Hematopoietic multipotent progenitor cell treated with erythropoietin and hydrocortisone succinate and interleukin-3 and kit ligand, for 4 days (in vitro differentiated cells): ENCODE measurements at regions not wholly inside any gene's neighbourhood (a gene's known extent, or its start where the extent isn't known, plus 50 kb on each side); places are given as distances from the start of the nearest gene placed in this dataset.
"Not testable (repeated sequence)": the region's sequence is repeated elsewhere in the genome, so short reads cannot be mapped to it uniquely, and the experiment has no call there.

Source experiments
- DNase-seq: peaks from one replicate; pipeline ENCODE4 v3.0.0-alpha.2; 2015

DNA sequence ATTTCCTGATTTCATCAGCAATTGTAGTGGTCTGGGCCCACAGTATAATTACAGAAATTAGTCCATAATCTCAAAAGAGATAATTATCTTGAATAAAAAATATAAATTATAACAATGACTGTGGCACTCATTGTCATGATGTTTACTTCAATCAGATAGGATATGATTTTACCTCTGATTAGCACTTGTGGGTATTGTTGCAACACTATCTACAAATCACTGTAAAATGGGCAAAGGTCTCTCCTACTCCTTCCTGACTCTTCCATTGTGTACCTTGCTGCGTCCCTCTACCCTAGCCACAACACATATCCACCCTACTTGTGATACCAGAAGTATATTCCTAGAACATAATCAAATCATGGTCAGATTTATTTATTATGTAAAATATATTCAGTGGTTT is 200.9 kb upstream of the TRIB2 start:
- DNase-seq, result no peak

DNA sequence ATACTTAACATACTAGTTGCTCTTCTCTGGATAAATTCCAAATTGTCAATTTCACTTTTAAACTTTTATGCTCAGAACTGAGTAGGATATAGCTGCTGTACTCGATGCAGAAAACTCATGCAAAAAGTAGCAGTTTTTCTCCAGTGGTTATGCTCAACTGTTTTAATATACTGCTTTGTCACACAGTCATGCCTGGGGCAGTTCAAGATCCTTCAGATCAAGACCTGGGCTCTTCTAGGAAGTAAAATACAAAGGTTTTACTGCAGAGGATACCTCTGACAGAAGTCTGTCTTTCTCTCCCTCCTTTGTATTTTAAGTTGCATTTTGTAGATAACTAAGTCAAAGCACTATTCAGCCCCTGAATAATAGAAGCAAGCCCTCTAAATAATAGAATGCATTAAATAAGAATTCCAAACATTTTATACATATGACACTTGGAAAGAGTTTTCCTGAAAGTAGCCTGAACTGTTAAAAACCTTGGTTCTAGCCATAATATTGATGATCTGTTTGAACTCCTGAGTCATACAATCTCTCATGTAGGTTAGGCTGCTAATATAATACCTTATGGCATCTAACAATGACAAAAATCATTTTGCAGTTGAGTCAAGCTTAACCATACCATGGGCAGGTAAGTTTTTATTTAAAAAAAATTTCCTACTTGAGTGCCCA is 183.3 kb upstream of the TRIB2 start:
- DNase-seq, result no peak

DNA sequence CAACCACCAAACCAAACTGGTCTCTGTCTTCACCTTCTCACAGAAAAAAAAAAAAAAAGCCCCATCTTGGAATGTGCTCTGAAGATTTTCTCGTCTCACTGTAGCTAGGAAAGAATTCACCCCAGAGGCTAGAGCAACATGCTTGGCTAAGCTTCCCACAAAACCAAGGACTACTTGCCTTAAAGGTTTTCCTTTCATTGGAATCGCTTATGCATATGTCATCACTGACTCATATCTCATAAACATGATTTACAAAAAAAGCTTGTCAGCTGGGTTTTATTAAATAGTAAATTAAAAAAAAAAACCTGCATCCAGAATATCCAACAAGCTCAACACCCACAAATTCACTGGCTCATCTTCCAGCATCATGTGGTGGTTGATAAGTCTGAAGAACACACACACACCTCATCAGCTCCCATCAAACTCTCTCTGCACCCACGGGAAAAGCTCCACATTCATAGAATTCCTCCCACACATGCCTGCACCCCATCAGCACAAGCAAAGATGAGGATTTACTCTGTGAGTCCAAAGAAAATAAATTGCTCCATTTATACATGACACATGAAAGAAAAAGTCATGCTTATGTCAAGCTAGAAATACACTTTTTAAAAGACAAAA is 182.0 kb upstream of the TRIB2 start:
- DNase-seq, result no peak

DNA sequence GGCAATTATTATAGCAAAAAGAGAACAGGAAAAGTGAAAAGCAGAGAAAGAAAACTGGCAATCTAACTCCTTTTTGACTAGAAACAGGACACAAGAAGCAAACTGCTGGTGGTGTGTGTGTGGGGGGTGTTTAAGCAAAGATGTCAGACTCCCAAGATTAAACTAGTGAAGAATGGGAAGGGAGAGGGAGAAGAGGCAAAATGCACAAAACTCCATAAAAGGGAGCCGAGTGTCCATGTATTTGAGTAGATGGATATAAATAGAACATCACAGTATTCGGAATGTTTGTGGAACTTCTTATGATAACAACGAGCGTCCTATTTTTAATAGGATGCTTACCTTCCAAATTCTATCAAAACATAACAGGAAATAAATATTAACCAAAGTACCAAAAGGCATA is 179.8 kb upstream of the TRIB2 start:
- DNase-seq, result no peak

DNA sequence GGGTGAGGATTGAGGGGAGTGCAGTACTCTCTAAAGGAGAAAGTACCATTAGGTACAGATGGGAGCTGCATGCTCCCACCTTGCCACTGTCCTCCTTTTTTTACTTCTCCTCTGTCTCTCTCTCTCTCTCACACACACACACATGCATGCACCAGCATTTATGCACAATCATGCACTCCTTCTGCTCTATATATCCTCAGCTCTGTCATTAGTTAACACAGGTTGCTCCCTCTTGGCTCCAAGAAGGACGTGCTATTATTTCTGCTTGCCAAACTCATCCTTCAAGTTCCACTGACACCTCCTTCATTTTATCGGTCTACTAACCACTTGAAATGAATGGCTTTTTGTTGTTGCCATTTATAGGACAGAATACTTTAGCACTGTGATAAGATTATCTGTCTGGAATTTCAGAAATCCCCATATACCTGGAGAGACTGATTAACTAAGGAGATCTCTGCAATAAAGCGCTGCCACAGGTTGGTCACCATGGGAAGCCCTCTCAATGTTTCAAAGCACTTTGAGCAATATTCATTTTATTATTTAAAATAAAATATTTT is 178.5 kb upstream of the TRIB2 start:
- DNase-seq, result no peak

DNA sequence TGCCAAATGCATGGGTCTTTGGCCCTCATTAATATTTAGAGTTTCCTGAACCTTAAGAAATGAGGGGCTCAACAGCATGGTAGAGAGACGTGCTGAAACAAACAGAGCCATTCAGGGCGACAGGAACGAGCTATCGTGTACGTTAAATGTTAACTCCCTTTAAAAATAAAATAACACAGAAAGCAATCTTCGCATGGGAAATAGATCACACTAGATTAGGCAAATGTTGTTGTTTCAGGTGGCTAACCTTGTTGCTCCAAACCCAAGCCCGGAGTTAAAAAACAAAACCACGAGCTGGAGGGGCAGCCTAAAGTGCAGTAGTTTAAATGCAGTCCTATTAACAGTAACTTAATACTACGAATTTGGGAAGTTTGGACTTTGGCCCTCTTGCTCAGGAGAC is 177.4 kb upstream of the TRIB2 start:
- DNase-seq, result no peak

DNA sequence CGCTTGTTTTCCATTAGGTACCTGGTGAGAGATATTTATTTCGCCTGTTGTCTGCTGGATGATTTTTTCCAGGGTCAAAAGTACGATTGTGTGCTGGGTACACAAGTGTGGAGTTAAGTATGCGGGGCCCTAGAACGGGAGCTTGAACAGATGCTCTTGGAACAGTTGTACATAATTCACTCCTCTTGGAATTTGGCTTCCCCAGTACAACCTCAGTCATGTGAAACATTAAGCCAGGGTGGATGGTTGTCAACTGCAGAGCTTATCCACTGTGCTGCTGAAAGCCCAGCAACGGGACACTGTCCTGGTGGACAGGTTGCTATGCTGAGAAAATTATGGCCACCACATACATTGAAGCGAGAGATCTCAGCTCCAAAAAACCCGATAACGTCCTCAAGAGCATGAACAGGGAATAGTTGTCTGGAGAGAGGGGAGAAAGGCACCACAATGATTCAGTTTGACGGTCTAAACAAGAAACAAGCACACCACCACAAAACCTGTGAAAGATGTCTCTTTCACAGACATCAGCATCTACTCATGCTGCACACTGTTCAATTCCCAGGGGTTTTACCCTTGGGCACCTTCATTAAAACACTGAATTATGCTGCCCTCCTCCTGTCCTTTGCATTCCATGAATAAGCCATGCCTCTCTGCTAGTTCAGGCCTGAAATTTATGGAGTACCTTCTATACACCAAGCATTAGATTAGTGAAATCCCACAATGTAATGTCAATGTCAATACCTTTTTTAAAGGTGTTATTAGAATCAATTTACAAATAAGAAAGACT is 176.8 kb upstream of the TRIB2 start:
- no peak for DNase-seq

DNA sequence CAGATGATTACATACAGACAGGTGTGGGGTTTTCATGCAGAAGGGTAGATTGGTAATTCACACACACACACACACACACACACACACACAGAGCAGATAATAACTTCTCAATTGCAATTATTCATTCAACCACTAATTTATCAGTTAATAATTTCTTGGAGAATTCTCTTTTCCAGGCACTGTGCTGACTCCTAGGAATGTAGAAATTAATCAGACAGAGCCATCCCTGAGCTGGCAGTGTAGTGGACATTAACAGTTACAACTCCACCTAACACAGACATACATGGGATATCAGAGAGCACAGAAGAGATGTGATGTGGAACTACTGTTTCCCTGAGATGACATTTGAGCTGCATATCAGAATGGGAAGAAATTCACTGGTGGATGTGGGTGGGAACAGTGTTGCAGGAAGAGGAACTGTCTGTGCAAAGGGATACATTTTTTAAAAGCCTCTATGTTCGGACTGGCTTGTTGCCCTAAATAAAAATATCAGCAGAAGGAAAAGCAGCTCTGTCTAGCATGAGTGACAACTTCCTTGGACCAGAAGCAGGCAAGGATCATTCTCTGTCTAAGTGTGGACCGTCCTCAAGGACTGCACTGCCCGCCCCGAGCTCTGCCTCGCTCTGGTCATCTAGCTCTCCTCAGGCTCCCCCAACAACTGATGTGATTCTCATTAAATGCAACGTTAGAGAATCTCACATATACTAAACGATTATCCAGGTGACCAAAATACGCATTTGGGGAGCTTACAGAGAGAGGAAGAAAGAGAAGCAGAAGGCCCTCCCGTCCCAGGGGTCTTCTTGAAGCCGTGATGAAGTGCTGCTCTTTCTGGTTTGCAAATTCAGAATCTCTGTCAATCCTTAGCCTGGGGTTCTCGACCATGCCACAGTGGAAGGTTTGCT is 173.4 kb upstream of the TRIB2 start:
- DNase-seq, result no peak

DNA sequence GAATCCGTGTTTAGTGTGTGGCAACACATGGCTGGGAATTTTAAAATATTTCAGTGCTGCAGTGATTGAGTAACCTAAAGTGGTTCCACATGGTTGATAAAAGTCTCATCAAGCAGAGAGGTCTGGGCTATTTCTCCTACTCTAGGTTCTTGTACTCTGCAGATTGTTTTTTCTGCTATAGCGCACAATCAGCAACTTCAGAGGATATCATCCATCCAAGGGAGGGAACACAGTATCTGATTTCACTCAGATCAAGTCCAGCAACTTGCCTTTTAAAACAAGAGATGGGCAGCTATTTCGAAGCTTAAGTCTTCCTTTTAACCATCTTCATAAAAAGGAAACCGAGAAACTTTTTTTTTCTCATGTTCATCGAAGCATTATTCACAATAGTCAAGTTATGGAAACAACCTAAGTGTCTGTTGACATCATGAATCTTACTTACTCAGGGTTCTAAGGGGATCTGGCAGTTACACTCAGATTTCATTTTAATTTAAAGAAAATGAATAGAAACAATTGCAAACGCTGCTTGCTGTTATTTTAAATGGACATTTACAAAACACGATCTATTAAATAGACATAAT is 172.7 kb upstream of the TRIB2 start:
- DNase-seq, result no peak

DNA sequence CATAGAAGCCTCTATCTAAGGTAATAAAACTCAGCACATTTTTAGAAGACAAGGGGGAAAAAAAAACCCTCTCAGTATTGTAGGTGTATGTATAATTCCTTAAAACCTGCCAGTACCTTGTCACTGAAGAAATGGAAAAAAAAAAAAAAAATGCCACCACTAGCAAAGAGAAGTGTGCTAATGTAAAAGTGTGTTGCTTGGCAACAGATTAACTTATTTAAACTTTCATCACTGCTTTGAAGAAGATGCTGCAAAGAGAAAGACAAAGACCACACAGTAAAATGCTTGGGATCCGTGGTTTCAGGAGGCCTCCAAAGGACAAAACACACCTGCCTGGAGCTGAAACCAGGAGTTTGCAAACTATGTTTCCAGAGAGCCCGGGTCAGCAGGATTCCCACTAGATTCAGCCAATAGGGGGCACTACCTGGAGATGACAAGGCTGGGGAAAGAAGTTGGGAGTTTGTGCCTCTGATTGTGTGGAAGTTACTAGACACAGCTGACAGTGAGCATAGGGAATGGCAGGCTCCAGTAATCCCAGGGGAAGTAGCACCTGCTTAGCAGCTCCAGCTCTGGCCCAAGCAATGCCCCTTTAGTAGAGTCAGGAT is 169.1 kb upstream of the TRIB2 start:
- no peak for DNase-seq

DNA sequence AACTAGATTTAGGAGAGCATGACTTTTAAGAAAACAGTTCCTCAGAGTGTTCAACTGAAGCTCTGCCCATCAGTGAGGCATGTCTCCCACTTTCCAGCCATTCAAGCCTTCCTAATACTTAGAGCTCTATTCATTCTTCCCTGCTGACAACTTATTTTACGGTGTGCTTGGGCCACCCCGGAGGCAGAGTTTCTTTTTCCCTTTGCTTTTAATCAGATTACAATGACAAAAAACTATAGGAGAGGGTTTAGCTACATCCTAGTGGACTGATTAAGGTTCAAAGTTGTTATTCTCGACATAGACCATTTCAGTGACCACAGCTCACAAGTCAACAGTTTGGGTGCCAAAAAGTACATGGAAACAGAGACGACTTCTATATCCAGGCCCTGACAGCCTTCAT is 167.8 kb upstream of the TRIB2 start:
- no peak for DNase-seq

DNA sequence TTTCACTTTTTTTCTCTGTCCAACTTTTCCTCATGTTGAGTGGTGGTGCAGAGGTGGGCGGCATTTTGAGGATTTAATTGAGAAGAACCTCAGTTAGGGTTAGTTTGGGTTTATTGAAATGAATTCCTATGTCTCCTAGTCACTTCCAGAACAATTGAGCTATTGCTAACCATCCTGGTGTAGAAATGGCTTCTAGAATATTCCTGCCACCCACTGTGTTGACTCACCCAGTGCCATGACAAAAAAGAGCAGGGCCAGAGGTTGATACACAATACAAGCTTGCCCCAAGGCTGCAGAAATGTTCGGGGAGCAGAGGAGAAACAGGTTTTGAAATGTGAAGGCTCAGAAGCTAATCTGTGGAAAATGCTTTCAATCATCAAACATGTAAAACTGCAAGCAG is 167.1 kb upstream of the TRIB2 start:
- DNase-seq, result no peak

DNA sequence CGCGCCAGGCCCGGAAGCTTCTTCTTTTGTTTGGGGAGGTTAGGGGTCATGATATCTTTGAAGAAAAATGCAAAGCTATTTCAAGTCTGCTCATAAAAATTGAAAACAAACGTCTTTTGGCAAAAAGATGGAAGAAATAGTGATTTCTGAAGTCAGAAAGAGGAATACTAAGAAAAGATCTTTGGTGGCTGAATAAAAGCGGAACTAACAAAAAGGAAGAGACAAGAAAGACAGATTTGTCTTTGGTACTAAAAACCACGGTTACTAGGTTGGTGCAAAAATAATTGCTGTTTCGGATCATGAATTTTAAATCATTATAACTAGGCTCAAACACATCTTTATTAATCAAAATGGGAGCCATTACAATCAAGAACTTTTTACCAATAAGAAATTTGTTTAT is 164.6 kb upstream of the TRIB2 start:
- DNase-seq, result no peak

DNA sequence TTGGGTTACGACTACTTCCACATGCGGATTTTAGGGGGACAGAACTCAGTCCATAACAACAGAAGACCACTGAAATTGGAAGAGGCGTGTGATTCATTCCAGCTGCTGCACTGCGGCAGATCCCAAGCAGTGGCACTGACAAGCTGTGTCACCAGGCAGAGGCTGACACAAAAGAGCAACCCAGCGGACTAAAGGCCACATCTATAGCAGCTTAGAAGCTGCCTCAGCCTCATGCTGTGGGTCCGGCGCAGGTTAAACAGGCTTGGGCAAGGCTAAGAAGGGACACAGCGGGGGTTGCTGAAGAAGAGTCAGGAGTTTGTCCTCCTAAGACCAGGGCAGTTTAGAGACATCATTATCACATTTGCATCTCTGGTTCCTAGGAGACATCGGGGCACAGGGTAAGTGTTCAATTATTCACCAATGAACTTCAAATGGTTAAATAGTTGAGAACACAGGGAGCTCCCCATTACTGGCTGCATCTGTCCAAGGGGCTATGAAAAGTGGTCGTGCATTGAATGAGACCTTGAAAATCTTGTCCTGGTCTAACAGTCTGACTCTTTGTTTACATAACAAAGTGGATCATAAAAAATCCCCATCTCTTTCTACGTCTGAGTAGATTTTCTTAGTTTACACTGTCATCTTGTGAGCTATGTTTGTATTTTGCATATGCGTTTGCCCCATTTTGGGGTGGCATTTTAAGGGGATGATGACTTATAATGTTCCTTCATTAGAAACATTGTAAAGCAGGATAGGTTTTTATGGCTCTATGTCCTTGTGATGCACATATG is 162.3 kb upstream of the TRIB2 start:
- DNase-seq, result no peak

DNA sequence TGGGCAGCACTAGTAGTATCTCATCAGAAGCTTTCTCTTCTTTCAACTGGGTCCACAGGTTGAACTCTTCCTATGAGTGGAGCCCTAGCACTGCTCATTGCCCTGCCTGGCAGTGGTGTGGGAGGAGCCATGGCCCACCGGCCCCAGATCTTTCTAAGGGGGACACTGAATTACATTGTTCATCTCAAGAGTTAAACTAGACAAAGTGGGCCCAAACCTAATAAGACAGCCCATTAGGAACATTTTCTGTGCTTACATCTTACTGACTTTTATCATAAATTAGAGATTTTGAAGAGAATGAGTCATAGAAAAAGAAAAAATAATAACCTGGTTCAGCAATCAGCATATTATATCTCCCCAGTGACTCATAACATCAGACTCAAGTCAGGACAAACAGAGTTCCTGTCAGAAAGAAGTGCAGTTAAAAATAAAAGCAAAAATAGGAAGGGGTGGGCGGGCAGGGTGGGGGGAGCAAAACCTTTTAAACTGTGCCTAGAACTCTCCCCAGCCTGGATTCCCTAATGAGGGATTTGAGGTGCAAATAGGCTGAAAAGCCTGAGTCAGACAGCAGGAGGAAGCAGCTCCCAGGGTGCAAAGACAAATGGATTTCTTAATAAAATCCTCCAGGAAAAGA is 161.6 kb upstream of the TRIB2 start:
- DNase-seq, result peak; percentile 45

DNA sequence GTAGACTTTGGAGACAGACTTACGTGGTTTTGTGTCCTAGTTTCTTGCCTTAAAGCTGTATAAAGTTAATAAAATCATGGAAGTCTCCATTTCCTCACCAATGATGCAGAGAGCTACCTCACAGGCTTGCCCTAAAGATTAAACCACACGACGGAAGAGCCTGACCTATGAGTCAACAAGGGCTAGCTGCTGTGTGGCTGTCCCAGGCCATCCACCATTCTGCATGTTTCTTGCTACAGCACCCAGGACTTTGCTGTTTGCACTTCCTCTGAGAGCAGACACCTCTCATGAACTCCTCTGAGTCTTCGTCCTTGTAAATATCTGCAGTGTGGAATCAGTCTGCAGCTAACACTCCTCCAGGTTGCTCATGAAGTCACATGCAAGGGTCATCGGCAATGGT is 160.0 kb upstream of the TRIB2 start:
- DNase-seq, result peak; percentile 11

DNA sequence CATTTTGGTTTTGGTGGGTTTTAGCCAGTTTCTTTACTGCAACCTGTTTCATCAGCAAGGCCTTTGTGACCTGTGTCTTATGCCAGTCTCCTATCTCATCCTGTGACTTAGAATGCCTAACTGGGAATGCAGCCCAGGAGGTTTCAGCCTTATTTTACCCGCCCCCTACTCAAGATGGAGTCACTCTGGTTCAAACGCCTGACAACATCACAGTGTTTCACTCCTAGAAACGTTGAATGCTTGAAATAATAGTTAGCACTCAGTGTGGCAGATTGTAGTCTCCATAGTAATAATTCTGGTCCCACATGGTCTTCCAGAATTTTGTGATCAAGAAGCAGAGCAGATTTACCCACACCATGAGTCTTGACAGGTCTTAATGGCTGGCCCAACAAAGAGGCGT is 159.0 kb upstream of the TRIB2 start:
- no peak for DNase-seq

DNA sequence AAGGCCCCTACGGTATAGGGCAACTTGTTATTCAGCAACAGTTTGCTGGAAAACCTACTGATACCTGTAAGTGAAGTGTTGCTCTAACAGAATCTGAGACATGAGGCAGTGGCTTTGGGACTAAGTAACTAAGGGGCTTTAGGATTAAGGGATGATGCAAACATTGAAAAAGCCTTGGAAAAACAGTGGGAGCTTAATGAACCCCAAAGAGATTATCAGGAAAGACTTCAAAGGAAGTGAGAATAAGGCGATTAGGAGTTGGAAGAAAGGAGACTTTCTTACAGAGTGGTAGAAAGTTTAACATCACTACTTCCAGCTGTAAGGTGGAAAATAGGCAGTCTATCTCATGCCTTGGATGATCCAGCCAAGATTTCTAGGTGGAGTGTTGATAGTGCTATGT is 158.2 kb upstream of the TRIB2 start:
- no peak for DNase-seq

DNA sequence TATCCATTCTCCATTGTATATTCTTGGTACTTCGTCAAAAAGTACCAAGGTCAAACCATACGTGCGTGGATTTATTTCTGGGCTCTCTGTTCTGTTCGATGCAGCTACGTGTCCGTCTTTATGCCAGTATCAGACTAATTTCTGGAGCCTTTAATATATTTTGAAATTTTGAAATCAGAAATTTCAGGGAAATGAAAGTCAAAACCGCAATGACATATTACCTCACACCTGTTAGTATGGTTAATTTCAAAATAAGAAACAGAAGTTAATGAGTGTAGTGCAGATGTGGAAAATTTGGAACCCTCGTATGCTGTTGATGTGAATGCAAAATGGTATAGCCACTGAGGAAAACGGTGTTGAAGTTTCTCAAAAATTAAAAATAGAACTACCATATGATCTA is 156.1 kb upstream of the TRIB2 start:
- no peak for DNase-seq

DNA sequence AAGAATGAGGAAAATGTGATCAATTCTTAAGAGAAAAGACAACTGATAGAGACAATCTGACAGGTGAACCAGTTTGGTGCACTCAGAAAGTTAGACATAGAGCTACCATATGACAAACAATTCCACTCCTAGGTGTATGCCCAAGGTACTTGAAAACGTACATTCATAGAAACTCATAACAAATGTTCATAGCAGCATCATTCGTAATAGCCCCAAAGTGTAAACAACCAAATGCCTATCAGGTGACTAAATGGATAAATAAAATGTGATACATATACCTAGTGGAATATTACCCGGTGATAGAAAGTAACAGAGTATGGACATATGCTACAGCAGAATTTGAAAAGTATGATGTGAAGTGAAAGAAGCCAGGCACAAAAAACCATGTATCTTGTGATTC is 149.3 kb upstream of the TRIB2 start:
- DNase-seq, result no peak

DNA sequence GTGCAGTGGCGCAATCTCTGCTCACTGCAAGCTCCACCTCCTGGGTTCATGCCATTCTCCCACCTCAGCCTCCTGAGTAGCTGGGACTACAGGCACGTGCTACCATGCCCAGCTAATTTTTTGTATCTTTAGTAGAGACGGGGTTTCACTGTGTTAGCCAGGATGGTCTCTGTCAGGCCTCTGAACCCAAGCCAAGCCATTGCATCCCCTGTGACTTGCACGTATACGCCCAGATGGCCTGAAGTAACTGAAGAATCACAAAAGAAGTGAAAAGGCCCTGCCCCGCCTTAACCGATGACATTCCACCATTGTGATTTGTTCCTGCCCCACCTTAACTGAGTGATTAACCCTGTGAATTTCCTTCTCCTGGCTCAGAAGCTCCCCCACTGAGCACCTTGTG is 147.2 kb upstream of the TRIB2 start:
- DNase-seq, result not testable (repeated sequence)
